ENCODE measurements at regions not wholly inside any gene's neighbourhood (a gene's known extent, or its start where the extent isn't known, plus 50 kb on each side); places are given as distances from the start of the nearest gene placed in this dataset.

- Histone ChIP-seq H3K4me3 (peak overlapping the region in 8 of 10 donors; percentile 16 to 53 (median 42)), H3K9me3 (no peaks in the 10 kb centered on the region), H3K27ac (no peak overlapping the region), H3K4me1 (peaks cover 0 to 5% (median 0%) of the 10 kb centered on the region in 9 donors), H3K27me3 (peaks cover 0 to 6% (median 0%) of the 10 kb centered on the region in 7 donors), H3K36me3 (no peaks in the 10 kb centered on the region)
- no peak for DNase-seq
- 17 to 38% methylated on average over 3 of the region's 3 CpGs for WGBS, 2 donors
- ATAC-seq: peak in 2 of 8 donors; percentile 29 to 33
- intact Hi-C loops (cut with DNase I): no loop called here
- TF ChIP-seq, protein P1, sequence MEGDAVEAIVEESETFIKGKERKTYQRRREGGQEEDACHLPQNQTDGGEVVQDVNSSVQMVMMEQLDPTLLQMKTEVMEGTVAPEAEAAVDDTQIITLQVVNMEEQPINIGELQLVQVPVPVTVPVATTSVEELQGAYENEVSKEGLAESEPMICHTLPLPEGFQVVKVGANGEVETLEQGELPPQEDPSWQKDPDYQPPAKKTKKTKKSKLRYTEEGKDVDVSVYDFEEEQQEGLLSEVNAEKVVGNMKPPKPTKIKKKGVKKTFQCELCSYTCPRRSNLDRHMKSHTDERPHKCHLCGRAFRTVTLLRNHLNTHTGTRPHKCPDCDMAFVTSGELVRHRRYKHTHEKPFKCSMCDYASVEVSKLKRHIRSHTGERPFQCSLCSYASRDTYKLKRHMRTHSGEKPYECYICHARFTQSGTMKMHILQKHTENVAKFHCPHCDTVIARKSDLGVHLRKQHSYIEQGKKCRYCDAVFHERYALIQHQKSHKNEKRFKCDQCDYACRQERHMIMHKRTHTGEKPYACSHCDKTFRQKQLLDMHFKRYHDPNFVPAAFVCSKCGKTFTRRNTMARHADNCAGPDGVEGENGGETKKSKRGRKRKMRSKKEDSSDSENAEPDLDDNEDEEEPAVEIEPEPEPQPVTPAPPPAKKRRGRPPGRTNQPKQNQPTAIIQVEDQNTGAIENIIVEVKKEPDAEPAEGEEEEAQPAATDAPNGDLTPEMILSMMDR (IDR thresholded peaks at IDR 0.05): no peak
These were observed 76.6 kb upstream of the HSF2 start for GRCh38 chr6:122322824-122323223.

- peaks cover 0 to 5% (median 0%) of the 10 kb centered on the region in 9 donors for H3K4me1 ChIP-seq
- no peak overlapping the region for H3K27ac ChIP-seq
- no peaks in the 10 kb centered on the region for H3K9me3 ChIP-seq
- ATAC-seq (no peak), DNase-seq (no peak)
- WGBS, 2 donors: 56 to 69% methylated on average over 2 of the region's 2 CpGs
- TF ChIP-seq, protein P1 (IDR thresholded peaks at IDR 0.05): no peak
- H3K27me3 ChIP-seq: peaks cover 0 to 6% (median 0%) of the 10 kb centered on the region in 7 donors
- intact Hi-C loops (cut with DNase I): no loop called here
- H3K4me3 ChIP-seq: peak overlapping the region in 7 of 10 donors; percentile 19 to 53 (median 43)
- no peaks in the 10 kb centered on the region for H3K36me3 ChIP-seq
These were observed 76.1 kb upstream of the HSF2 start for GRCh38 chr6:122323361-122323760.

DNA sequence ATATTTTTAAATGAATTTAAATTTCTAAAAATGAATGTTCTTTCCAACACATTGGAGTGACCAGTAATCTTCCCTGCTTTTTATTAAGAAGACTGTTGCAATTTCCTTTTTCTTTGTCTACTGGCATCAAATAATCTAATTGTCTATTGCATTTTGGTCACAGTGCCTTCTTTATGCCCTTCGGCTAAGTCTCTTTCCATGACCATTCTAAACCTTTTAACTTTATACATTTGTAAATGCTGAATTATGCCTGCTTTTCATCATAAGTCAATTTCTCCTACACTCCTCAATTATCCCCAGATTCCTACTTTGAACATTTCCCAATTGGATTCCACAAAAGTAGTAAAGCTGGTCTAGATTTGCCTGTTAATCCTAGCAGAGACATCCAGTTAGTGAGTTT lies 69.1 kb upstream of the HSF2 start:
- ATAC-seq: no peak
- Histone ChIP-seq H3K27me3 (peaks cover 0 to 6% (median 0%) of the 10 kb centered on the region in 7 donors), H3K36me3 (no peaks in the 10 kb centered on the region), H3K4me1 (no peaks in the 10 kb centered on the region), H3K9me3 (no peaks in the 10 kb centered on the region), H3K27ac (no peak overlapping the region), H3K4me3 (no peak overlapping the region)
- intact Hi-C loops (cut with DNase I): no loop called here
- 40 to 52% methylated on average over 1 of the region's 1 CpG for WGBS, 2 donors
- no peak for DNase-seq
- TF ChIP-seq, protein P1 (IDR thresholded peaks at IDR 0.05): no peak

DNA sequence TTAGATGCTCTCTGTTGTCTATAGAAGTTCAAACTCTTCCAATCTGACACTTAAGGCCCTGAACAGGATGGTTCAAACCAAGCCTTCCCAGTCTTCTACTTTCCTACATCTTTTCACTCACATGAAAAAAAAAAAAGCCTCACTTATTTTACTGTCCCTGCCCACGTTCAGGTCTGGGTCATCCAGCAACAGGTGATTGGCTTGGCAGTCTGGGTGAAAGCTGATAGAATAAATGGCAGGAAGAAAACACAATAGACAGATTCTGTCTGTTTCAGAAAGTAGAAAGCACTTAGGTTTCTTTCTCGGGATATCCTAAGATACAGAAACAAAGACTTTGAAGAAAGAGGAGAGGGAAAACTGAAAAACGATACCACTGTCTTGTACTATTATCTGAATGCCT lies 61.8 kb upstream of the HSF2 start:
- no peak for ATAC-seq
- H3K4me1 ChIP-seq: no peaks in the 10 kb centered on the region
- H3K27ac ChIP-seq: no peak overlapping the region
- H3K4me3 ChIP-seq: no peak overlapping the region
- 51 to 54% methylated on average over 3 of the region's 3 CpGs for WGBS, 2 donors
- H3K27me3 ChIP-seq: peaks cover 0 to 3% (median 0%) of the 10 kb centered on the region in 7 donors
- TF ChIP-seq, protein P1 (IDR thresholded peaks at IDR 0.05): no peak
- no peaks in the 10 kb centered on the region for H3K36me3 ChIP-seq
- intact Hi-C loops (cut with DNase I): no loop called here
- H3K9me3 ChIP-seq: no peaks in the 10 kb centered on the region
- no peak for DNase-seq

Measured in heart right ventricle (tissue), 16 donors.